NCI-H2107 (cell line): ENCODE measurements at regions not wholly inside any gene's neighbourhood (a gene's known extent, or its start where the extent isn't known, plus 50 kb on each side); places are given as distances from the start of the nearest gene placed in this dataset.
"Not testable (repeated sequence)": the region's sequence is repeated elsewhere in the genome, so short reads cannot be mapped to it uniquely, and the experiment has no call there.

Experiments
- DNase-seq: peaks from one replicate; lab custom pipeline; 2025; lab: John Stamatoyannopoulos, UW

- no peak for DNase-seq
Measured at GRCh38 chr9:135404451-135405144, 75.0 kb upstream of the PPP1R26 start.

GRCh38 chr9:135405145-135405464, 74.5 kb upstream of the PPP1R26 start:
- not testable (repeated sequence) for DNase-seq

GRCh38 chr9:135408476-135409254, 70.9 kb upstream of the PPP1R26 start:
- no peak for DNase-seq

- DNase-seq, result no peak
Measured at GRCh38 chr9:135409286-135410200, 70.0 kb upstream of the PPP1R26 start.

GRCh38 chr9:135410421-135410820, 69.2 kb upstream of the PPP1R26 start:
- DNase-seq, result no peak

GRCh38 chr9:135410831-135411473, 68.6 kb upstream of the PPP1R26 start:
- DNase-seq, result no peak

GRCh38 chr9:135411605-135412004, 68.0 kb upstream of the PPP1R26 start:
- not testable (repeated sequence) for DNase-seq

- DNase-seq, result peak; percentile 58
Measured at GRCh38 chr9:135412315-135413085, 67.1 kb upstream of the PPP1R26 start.

- DNase-seq, result no peak
Measured at GRCh38 chr9:135413086-135413375, 66.6 kb upstream of the PPP1R26 start.

- DNase-seq, result no peak
Measured at GRCh38 chr9:135413461-135413860, 66.1 kb upstream of the PPP1R26 start.

- DNase-seq, result no peak
Measured at GRCh38 chr9:135414293-135414692, 65.3 kb upstream of the PPP1R26 start.

- no peak for DNase-seq
Measured at GRCh38 chr9:135415586-135415985, 64.0 kb upstream of the PPP1R26 start.

- DNase-seq, result no peak
Measured at GRCh38 chr9:135416664-135417290, 62.8 kb upstream of the PPP1R26 start.

- DNase-seq, result no peak
Measured at GRCh38 chr9:135418161-135418560, 61.4 kb upstream of the PPP1R26 start.

GRCh38 chr9:135419106-135419505, 60.5 kb upstream of the PPP1R26 start:
- DNase-seq, result no peak

- no peak for DNase-seq
Measured at GRCh38 chr9:135422341-135422944, 57.1 kb upstream of the PPP1R26 start.

- DNase-seq, result no peak
Measured at GRCh38 chr9:135423725-135424124, 55.9 kb upstream of the PPP1R26 start.
